Body of pancreas (tissue), 4 donors: ENCODE measurements at regions not wholly inside any gene's neighbourhood (a gene's known extent, or its start where the extent isn't known, plus 50 kb on each side); places are given as distances from the start of the nearest gene placed in this dataset.

Experiments used
- POLR2A ChIP-seq, 3 donors: fragments of 450-650 bp; IDR thresholded peaks; one replicate each; pipeline ENCODE4 v1.6.1; 2016; ENCODE audit warnings: antibody characterized with exemption in 3 of 3, mild to moderate bottlenecking in 2 of 3
- TF ChIP-seq, protein P1 (sequence below), 7 experiments: fragments of 450-650 bp in 4 of 7; fragments of 200-600 bp in 3 of 7; sonication (generic) in 3 of 7; IDR thresholded peaks; one replicate each; pipeline ENCODE4 v1.5.1; 2016 to 2019; ENCODE audit warnings: antibody characterized with exemption in 7 of 7

DNA sequence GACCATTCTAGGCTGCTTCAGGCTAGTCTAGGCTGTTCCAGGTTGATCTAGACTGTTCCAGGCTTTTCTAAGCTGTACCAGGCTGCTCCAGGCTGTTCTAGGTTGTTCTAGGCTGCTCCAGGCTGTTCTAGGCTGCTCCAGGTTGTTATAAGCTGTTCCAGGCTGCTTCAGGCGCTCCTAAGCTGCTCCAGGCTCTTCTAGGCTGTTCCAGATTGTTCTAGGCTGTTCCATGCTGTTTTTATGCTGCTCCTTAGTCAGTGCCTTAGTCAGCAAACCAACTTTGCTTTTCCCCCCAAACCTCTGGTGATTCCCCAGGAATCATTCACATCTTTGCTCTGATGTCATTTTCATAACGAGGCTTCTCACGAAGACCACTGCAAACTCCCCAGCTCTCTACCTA, 171.4 kb upstream of the GALNT2 start:
- no peak for TF ChIP-seq POLR2A (IDR thresholded peaks at IDR 0.05)
- TF ChIP-seq, protein P1, sequence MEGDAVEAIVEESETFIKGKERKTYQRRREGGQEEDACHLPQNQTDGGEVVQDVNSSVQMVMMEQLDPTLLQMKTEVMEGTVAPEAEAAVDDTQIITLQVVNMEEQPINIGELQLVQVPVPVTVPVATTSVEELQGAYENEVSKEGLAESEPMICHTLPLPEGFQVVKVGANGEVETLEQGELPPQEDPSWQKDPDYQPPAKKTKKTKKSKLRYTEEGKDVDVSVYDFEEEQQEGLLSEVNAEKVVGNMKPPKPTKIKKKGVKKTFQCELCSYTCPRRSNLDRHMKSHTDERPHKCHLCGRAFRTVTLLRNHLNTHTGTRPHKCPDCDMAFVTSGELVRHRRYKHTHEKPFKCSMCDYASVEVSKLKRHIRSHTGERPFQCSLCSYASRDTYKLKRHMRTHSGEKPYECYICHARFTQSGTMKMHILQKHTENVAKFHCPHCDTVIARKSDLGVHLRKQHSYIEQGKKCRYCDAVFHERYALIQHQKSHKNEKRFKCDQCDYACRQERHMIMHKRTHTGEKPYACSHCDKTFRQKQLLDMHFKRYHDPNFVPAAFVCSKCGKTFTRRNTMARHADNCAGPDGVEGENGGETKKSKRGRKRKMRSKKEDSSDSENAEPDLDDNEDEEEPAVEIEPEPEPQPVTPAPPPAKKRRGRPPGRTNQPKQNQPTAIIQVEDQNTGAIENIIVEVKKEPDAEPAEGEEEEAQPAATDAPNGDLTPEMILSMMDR (IDR thresholded peaks at IDR 0.05), result no peak
